ENCODE measurements at regions not wholly inside any gene's neighbourhood (a gene's known extent, or its start where the extent isn't known, plus 50 kb on each side); places are given as distances from the start of the nearest gene placed in this dataset.
"Not testable (repeated sequence)": the region's sequence is repeated elsewhere in the genome, so short reads cannot be mapped to it uniquely, and the experiment has no call there.

- no peak for DNase-seq
Measured at GRCh38 chr11:96708219-96708878, 318.5 kb downstream of the JRKL start.

GRCh38 chr11:96713301-96713700 lies 323.5 kb downstream of the JRKL start:
- DNase-seq: no peak

- no peak for DNase-seq
Measured at GRCh38 chr11:96714689-96715088, 324.9 kb downstream of the JRKL start.

GRCh38 chr11:96715208-96715607 lies 325.4 kb downstream of the JRKL start:
- no peak for DNase-seq

GRCh38 chr11:96736601-96737000 lies 346.8 kb downstream of the JRKL start:
- DNase-seq: no peak

GRCh38 chr11:96738311-96738710 lies 348.5 kb downstream of the JRKL start:
- DNase-seq: no peak

GRCh38 chr11:96741068-96741467 lies 351.3 kb downstream of the JRKL start:
- no peak for DNase-seq

- DNase-seq: no peak
Measured at GRCh38 chr11:96744697-96745096, 354.9 kb downstream of the JRKL start.

- DNase-seq: no peak
Measured at GRCh38 chr11:96748639-96749370, 359.0 kb downstream of the JRKL start.

- not testable (repeated sequence) for DNase-seq
Measured at GRCh38 chr11:96751807-96752206, 362.0 kb downstream of the JRKL start.

- DNase-seq: no peak
Measured at GRCh38 chr11:96752221-96752620, 362.4 kb downstream of the JRKL start.

- no peak for DNase-seq
Measured at GRCh38 chr11:96753997-96754396, 364.2 kb downstream of the JRKL start.

- DNase-seq: no peak
Measured at GRCh38 chr11:96755209-96755608, 365.4 kb downstream of the JRKL start.

- no peak for DNase-seq
Measured at GRCh38 chr11:96755752-96756151, 365.9 kb downstream of the JRKL start.

- no peak for DNase-seq
Measured at GRCh38 chr11:96758957-96759356, 369.1 kb downstream of the JRKL start.

GRCh38 chr11:96760306-96760705 lies 370.5 kb downstream of the JRKL start:
- no peak for DNase-seq

GRCh38 chr11:96760815-96761214 lies 371.0 kb downstream of the JRKL start:
- no peak for DNase-seq

- no peak for DNase-seq
Measured at GRCh38 chr11:96761451-96761850, 371.6 kb downstream of the JRKL start.

- DNase-seq: no peak
Measured at GRCh38 chr11:96763244-96763643, 373.4 kb downstream of the JRKL start.

- DNase-seq: no peak
Measured at GRCh38 chr11:96778272-96778671, 388.5 kb downstream of the JRKL start.

- DNase-seq: no peak
Measured at GRCh38 chr11:96779030-96779429, 389.2 kb downstream of the JRKL start.

GRCh38 chr11:96781082-96781481 lies 391.3 kb downstream of the JRKL start:
- DNase-seq: no peak

GRCh38 chr11:96782632-96783031 lies 392.8 kb downstream of the JRKL start:
- no peak for DNase-seq

- no peak for DNase-seq
Measured at GRCh38 chr11:96783311-96783710, 393.5 kb downstream of the JRKL start.

- no peak for DNase-seq
Measured at GRCh38 chr11:96785073-96785472, 395.3 kb downstream of the JRKL start.
